Esophagus squamous epithelium (tissue), 4 donors: ENCODE measurements at regions not wholly inside any gene's neighbourhood (a gene's known extent, or its start where the extent isn't known, plus 50 kb on each side); places are given as distances from the start of the nearest gene placed in this dataset.

Source experiments
- POLR2A ChIP-seq, 4 donors: fragments of 450-650 bp; IDR thresholded peaks; one replicate each; pipeline ENCODE4 v1.6.1; 2017; ENCODE audit warnings: antibody characterized with exemption in 4 of 4, mild to moderate bottlenecking in 4 of 4, moderate library complexity in 3 of 4
- TF ChIP-seq, protein P1 (sequence below), 6 experiments: fragments of 450-650 bp in 4 of 6; fragments of 200-600 bp in 2 of 6; sonication (generic) in 2 of 6; IDR thresholded peaks; one replicate each; pipeline ENCODE4 v1.5.1; 2016 to 2019; ENCODE audit warnings: antibody characterized with exemption in 6 of 6, mild to moderate bottlenecking in 4 of 6, moderate library complexity in 4 of 6

DNA sequence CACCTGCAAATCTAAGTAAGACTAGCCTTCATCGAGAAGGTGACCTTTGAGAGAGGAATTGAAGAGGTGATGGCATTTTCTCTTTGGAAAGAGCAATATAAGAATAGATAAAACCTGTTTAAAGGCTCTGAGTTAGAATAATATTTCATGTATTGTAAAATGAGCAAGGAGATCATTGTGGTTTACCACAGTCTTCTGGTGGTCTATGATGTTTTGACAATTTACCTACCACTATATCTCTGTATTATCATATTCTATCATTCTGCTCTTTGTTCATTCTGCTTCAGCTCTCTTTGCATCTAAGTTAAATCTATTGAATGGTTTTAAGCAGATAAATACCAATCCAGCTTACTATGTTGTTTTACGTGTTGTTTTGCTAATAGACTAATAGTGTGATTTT, 982.3 kb downstream of the SI start:
- TF ChIP-seq, protein P1, sequence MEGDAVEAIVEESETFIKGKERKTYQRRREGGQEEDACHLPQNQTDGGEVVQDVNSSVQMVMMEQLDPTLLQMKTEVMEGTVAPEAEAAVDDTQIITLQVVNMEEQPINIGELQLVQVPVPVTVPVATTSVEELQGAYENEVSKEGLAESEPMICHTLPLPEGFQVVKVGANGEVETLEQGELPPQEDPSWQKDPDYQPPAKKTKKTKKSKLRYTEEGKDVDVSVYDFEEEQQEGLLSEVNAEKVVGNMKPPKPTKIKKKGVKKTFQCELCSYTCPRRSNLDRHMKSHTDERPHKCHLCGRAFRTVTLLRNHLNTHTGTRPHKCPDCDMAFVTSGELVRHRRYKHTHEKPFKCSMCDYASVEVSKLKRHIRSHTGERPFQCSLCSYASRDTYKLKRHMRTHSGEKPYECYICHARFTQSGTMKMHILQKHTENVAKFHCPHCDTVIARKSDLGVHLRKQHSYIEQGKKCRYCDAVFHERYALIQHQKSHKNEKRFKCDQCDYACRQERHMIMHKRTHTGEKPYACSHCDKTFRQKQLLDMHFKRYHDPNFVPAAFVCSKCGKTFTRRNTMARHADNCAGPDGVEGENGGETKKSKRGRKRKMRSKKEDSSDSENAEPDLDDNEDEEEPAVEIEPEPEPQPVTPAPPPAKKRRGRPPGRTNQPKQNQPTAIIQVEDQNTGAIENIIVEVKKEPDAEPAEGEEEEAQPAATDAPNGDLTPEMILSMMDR (IDR thresholded peaks at IDR 0.05): no peak
- no peak for TF ChIP-seq POLR2A (IDR thresholded peaks at IDR 0.05)
